Retinal pigment epithelial cell (primary cell): ENCODE measurements at regions not wholly inside any gene's neighbourhood (a gene's known extent, or its start where the extent isn't known, plus 50 kb on each side); places are given as distances from the start of the nearest gene placed in this dataset.

Experiments
- DNase-seq: peaks from one replicate; pipeline ENCODE4 v3.0.0-alpha.2; 2010; ENCODE audit warnings: low read depth
- H3K4me3 ChIP-seq: 2 replicates; pipeline ENCODE4 v1.5.1; 2011; ENCODE audit warnings: mild to moderate bottlenecking, low read length, control low read depth, moderate library complexity
- CTCF ChIP-seq: conservative IDR thresholded peaks from 2 replicates; pipeline ENCODE4 v1.5.1; 2011; ENCODE audit warnings: low read depth, low read length, control low read depth, inconsistent platforms

GRCh38 chr9:97801180-97801579, 51.8 kb upstream of the FOXE1 start:
- H3K4me3 ChIP-seq: no peak overlapping the region
- no peak for DNase-seq
- no peak for TF ChIP-seq CTCF

- H3K4me3 ChIP-seq: no peak overlapping the region
- no peak for DNase-seq
- TF ChIP-seq CTCF: no peak
Measured at GRCh38 chr9:97802276-97802675, 50.8 kb upstream of the FOXE1 start.

GRCh38 chr9:97803167-97804058, 49.6 kb upstream of the FOXE1 start:
- no peak for TF ChIP-seq CTCF
- DNase-seq: no peak

More at GRCh38 chr9:97803167-97804058, 49.6 kb upstream of the FOXE1 start:
- H3K4me3 ChIP-seq: peak overlapping the region; percentile 55
